Activated T-helper 1 cell treated with anti-CD3 and anti-CD28 coated beads, Interleukin-12 subunit alpha, Interleukin-12 subunit beta, Interleukin-2, Interleukin-4 antibody, amounts not matched to agents 30 ng/mL and 10 ng/mL and 1 ng/mL, durations not matched to agents 14 hours and 24 hours and 36 hours (primary cell): ENCODE measurements at regions not wholly inside any gene's neighbourhood (a gene's known extent, or its start where the extent isn't known, plus 50 kb on each side); places are given as distances from the start of the nearest gene placed in this dataset.

Experiments used
- DNase-seq: peaks from one replicate; pipeline ENCODE4 v3.0.0; 2021; ENCODE audit warnings: low spot score
- H3K27ac Mint-ChIP-seq: one replicate; pipeline ENCODE4 v1.8.0; 2021; ENCODE audit warnings: mild to moderate bottlenecking, mixed read lengths
- H3K27me3 Mint-ChIP-seq: one replicate; pipeline ENCODE4 v1.8.0; 2022; ENCODE audit warnings: mild to moderate bottlenecking, moderate library complexity, mixed read lengths; ENCODE audit not compliant: insufficient read depth
- H3K36me3 Mint-ChIP-seq: one replicate; pipeline ENCODE4 v1.8.0; 2021; ENCODE audit warnings: low read depth, mixed read lengths
- H3K4me1 Mint-ChIP-seq: one replicate; pipeline ENCODE4 v1.8.0; 2021; ENCODE audit warnings: low read depth, mixed read lengths
- H3K4me3 Mint-ChIP-seq: one replicate; pipeline ENCODE4 v1.8.0; 2021; ENCODE audit warnings: mild to moderate bottlenecking, moderate library complexity, mixed read lengths
- H3K9me3 Mint-ChIP-seq: one replicate; pipeline ENCODE4 v1.8.0; 2021; ENCODE audit warnings: mixed read lengths
- intact Hi-C: fragments of 100-400 bp; cut with micrococcal nuclease; formaldehyde crosslinking; loops from one replicate; pipeline ENCODE4 v1.15.1; 2024

DNA sequence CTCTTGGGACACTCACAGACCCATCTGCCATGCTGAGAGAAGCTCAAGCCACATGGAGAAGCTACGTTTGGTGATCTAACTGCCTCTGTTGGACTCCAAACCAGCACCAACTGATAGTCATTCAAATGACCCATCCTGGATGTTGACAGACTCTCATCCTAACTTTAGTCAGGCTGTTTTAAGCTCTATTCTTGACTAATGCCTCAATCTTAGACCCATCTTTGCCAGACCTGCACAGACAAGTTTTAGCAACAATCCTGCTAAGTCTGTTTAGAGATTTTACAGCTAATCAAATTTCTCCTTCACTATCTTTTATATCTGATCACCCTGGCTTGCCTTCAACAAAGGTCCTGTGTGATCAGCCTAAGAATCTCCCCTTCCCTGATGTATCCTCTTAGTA, 245.1 kb downstream of the SCG2 start:
- Mint-ChIP-seq H3K27ac (no peak overlapping the region), H3K36me3 (no peaks in the 10 kb centered on the region), H3K4me1 (no peaks in the 10 kb centered on the region), H3K4me3 (no peak overlapping the region), H3K27me3 (no peaks in the 10 kb centered on the region), H3K9me3 (no peaks in the 10 kb centered on the region)
- intact Hi-C loops: no loop called here
- DNase-seq: no peak

GRCh38 chr2:223363085-223363484, 239.1 kb downstream of the SCG2 start:
- Mint-ChIP-seq H3K27me3 (no peaks in the 10 kb centered on the region), H3K27ac (no peak overlapping the region), H3K36me3 (no peaks in the 10 kb centered on the region), H3K9me3 (no peaks in the 10 kb centered on the region), H3K4me3 (no peak overlapping the region), H3K4me1 (no peaks in the 10 kb centered on the region)
- intact Hi-C loops: no loop called here
- no peak for DNase-seq

- Mint-ChIP-seq H3K4me1 (no peaks in the 10 kb centered on the region), H3K4me3 (no peak overlapping the region), H3K27ac (no peak overlapping the region), H3K9me3 (no peaks in the 10 kb centered on the region), H3K27me3 (no peaks in the 10 kb centered on the region), H3K36me3 (no peaks in the 10 kb centered on the region)
- DNase-seq: no peak
- intact Hi-C loops: no loop called here
Observed at GRCh38 chr2:223365158-223365679, 236.9 kb downstream of the SCG2 start.

- no peaks in the 10 kb centered on the region for H3K36me3 Mint-ChIP-seq
- H3K4me1 Mint-ChIP-seq: no peaks in the 10 kb centered on the region
- H3K27me3 Mint-ChIP-seq: no peaks in the 10 kb centered on the region
- H3K27ac Mint-ChIP-seq: no peak overlapping the region
- no peak for DNase-seq
- no peaks in the 10 kb centered on the region for H3K9me3 Mint-ChIP-seq
- intact Hi-C loops: no loop called here
- H3K4me3 Mint-ChIP-seq: no peak overlapping the region
Observed at GRCh38 chr2:223366566-223366965, 235.6 kb downstream of the SCG2 start.

DNA sequence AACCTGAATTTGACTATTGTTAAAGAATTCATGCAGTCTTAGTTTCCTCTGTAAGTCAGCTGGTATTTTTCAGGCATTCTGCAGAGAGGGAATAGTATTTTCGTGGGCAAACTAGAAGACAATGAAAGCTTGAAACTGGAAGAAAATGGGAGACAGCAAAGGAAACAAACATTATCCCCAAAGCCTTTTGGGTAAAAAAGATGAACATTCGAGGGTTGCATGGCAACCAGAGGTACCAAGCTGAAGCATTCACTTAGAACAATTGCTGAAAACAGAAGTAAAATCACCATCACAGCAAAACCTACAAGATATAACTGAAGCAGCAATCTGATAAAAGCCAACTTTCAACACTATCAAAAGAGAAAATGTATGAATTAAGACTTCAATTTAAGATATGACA, 233.7 kb downstream of the SCG2 start:
- H3K4me1 Mint-ChIP-seq: no peaks in the 10 kb centered on the region
- no peak overlapping the region for H3K4me3 Mint-ChIP-seq
- DNase-seq: no peak
- intact Hi-C loops: no loop called here
- no peaks in the 10 kb centered on the region for H3K27me3 Mint-ChIP-seq
- H3K36me3 Mint-ChIP-seq: no peaks in the 10 kb centered on the region
- no peaks in the 10 kb centered on the region for H3K9me3 Mint-ChIP-seq
- H3K27ac Mint-ChIP-seq: no peak overlapping the region

DNA sequence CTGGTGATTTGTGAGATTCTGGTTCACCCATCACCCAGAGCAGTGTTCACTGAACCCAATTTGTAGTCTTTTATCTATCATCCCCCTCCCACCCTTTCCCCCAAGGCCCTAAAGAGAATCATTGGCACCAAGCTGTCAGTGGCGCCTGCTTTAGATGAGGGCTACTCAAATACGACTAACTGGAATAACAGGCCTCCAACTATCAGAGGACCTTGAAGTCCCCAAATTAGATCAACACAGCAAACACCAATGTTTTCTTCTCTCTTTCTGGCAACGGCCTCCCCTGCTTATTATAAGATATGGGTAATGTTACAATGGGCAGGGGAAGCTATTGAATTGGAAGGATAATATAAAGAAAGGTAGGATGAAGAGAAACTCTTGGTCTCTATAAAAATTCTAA, 232.3 kb downstream of the SCG2 start:
- DNase-seq: no peak
- no peaks in the 10 kb centered on the region for H3K9me3 Mint-ChIP-seq
- no peaks in the 10 kb centered on the region for H3K4me1 Mint-ChIP-seq
- H3K27me3 Mint-ChIP-seq: no peaks in the 10 kb centered on the region
- intact Hi-C loops: no loop called here
- H3K27ac Mint-ChIP-seq: no peak overlapping the region
- no peak overlapping the region for H3K4me3 Mint-ChIP-seq
- H3K36me3 Mint-ChIP-seq: no peaks in the 10 kb centered on the region

DNA sequence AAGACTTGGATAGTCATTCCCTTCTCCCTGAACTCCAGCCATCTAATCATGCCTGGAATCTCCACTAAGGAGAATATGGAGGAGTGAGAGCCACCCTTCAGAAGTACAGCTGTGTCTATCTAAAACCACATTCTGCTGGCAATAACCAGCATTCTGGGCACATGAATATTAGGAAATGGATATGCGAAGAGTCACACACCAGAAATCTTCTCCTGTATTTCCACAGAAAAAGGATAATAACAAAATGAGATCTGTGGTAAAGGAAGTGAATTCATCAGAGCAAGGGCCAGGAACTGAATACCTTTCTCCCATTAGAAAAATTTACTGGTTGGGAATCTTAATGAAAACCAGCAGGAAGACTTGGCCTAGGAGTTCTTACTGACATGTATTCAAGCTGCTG, 218.8 kb downstream of the SCG2 start:
- Mint-ChIP-seq H3K4me1 (no peaks in the 10 kb centered on the region), H3K27me3 (no peaks in the 10 kb centered on the region), H3K4me3 (no peak overlapping the region), H3K27ac (no peak overlapping the region), H3K9me3 (no peaks in the 10 kb centered on the region), H3K36me3 (no peaks in the 10 kb centered on the region)
- no peak for DNase-seq
- intact Hi-C loops: no loop called here

DNA sequence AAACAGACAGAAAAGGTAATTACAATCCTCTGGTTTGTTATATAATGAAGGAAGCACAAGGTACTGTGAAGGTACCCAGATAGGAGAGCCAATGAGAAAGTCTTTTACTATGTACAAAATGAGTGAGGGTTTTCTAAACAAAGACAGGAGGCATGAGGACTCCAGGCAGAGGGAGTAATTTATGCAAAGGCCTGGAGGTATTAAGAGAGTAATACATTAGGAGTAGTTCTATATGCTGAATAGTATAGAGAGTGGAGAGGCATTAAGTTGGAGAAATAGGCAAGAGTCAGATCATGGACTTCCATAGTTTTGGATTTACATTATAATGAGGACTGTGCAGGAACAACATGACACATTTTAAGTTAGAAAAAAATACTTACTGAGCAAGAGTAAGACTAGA, 216.0 kb downstream of the SCG2 start:
- no peaks in the 10 kb centered on the region for H3K27me3 Mint-ChIP-seq
- intact Hi-C loops: no loop called here
- H3K4me1 Mint-ChIP-seq: no peaks in the 10 kb centered on the region
- no peak for DNase-seq
- H3K4me3 Mint-ChIP-seq: no peak overlapping the region
- no peaks in the 10 kb centered on the region for H3K36me3 Mint-ChIP-seq
- H3K9me3 Mint-ChIP-seq: no peaks in the 10 kb centered on the region
- H3K27ac Mint-ChIP-seq: no peak overlapping the region

- no peaks in the 10 kb centered on the region for H3K4me1 Mint-ChIP-seq
- H3K9me3 Mint-ChIP-seq: no peaks in the 10 kb centered on the region
- intact Hi-C loops: no loop called here
- H3K27ac Mint-ChIP-seq: no peak overlapping the region
- no peaks in the 10 kb centered on the region for H3K27me3 Mint-ChIP-seq
- H3K36me3 Mint-ChIP-seq: no peaks in the 10 kb centered on the region
- no peak for DNase-seq
- H3K4me3 Mint-ChIP-seq: no peak overlapping the region
Observed at GRCh38 chr2:223386984-223387383, 215.2 kb downstream of the SCG2 start.

GRCh38 chr2:223389624-223390023, 212.5 kb downstream of the SCG2 start:
- Mint-ChIP-seq H3K36me3 (no peaks in the 10 kb centered on the region), H3K9me3 (no peaks in the 10 kb centered on the region), H3K27ac (no peak overlapping the region), H3K27me3 (no peaks in the 10 kb centered on the region), H3K4me1 (no peaks in the 10 kb centered on the region), H3K4me3 (no peak overlapping the region)
- intact Hi-C loops: no loop called here
- DNase-seq: no peak

DNA sequence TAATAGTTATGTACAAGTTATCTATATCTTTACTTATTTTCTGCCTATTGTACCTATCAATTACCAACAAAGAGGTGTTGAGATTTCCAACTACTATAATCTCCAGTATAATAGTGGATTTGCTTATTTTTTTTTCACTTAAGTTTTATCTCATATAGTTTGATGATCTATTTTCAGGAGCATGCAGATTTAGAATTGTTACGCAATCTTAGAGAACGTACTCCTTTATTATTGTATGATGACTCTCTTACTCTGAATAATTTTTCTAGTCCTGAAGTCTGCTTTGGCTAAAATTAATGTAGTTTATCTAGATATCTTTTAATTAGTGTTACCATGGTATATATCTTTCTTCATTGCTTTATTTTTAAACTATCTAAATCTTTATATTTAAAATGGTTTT, 205.2 kb downstream of the SCG2 start:
- no peak for DNase-seq
- intact Hi-C loops: no loop called here
- H3K27ac Mint-ChIP-seq: no peak overlapping the region
- H3K9me3 Mint-ChIP-seq: peaks cover 4% of the 10 kb centered on the region
- no peak overlapping the region for H3K4me3 Mint-ChIP-seq
- H3K36me3 Mint-ChIP-seq: no peaks in the 10 kb centered on the region
- no peaks in the 10 kb centered on the region for H3K27me3 Mint-ChIP-seq
- no peaks in the 10 kb centered on the region for H3K4me1 Mint-ChIP-seq

DNA sequence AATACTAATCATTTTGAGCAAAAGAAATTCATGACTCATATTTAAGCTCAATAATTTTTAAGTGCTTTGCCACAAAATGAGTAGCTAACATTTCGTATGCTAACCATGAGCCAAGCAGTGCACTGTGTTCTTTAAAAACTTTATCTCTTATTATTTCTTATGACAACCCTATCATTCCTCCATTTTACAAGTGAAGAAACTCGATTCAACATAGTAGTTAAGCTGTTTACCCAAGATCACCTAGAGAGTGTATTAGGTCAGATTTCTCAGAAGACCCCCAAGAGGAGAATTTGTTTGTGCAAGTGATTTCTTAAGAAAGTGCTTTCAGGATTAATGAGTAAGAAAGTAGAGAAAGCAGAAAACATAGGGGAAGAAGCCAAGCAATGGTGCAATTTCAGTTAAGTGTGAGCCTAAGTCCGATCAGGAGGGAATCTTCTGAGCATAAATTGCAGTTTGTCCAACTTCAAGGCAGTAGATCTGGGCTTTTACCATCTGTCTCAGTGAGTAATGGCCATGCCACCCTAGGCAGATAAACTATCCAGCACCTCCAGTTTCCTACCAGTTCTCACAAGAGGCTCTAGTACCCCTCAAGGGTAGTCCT, 202.7 kb downstream of the SCG2 start:
- Mint-ChIP-seq H3K36me3 (no peaks in the 10 kb centered on the region), H3K4me3 (no peak overlapping the region), H3K27me3 (no peaks in the 10 kb centered on the region), H3K9me3 (peaks cover 4% of the 10 kb centered on the region), H3K27ac (no peak overlapping the region), H3K4me1 (no peaks in the 10 kb centered on the region)
- no peak for DNase-seq
- intact Hi-C loops: no loop called here

DNA sequence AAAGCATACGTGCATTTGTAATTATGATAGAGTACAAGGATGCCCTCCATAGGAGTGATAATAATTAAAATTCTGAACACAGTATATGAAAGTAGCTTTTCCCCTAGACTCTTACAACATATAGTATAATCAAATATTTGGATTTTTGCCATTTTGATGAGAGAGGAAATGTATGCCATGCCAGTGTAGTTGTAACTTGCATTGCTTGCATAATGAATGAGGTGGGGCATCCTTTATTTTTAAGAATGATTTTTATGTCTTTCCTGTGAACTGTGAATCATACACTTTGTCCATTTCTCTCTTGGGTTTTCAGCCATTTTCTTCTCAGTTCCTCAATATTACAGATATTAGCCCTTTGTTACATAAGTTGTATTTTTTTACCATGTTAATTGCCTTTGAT, 197.5 kb downstream of the SCG2 start:
- Mint-ChIP-seq H3K4me1 (no peaks in the 10 kb centered on the region), H3K36me3 (no peaks in the 10 kb centered on the region), H3K4me3 (no peak overlapping the region), H3K9me3 (no peaks in the 10 kb centered on the region), H3K27ac (no peak overlapping the region), H3K27me3 (no peaks in the 10 kb centered on the region)
- intact Hi-C loops: no loop called here
- no peak for DNase-seq

DNA sequence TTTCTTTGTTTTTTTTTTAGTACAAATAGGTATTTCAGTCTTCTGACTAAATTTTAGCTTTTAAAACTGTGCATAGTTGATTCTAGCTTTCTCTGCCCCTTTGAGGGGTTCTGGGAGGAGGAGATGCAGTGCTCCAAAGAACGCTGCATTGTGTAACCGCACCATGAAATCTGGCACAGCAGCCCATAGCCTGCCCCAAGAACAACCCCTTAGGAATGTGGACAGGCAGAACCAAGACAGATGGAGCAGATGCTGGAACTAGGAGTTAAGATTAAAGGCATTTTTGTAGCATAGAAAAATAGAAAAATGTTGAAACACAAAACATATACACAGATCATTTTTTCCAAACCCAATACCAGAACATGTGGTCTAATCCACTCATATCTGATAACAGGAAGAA, 187.5 kb downstream of the SCG2 start:
- intact Hi-C loops: no loop called here
- H3K27ac Mint-ChIP-seq: no peak overlapping the region
- H3K4me1 Mint-ChIP-seq: no peaks in the 10 kb centered on the region
- no peaks in the 10 kb centered on the region for H3K27me3 Mint-ChIP-seq
- H3K9me3 Mint-ChIP-seq: no peaks in the 10 kb centered on the region
- H3K4me3 Mint-ChIP-seq: no peak overlapping the region
- no peaks in the 10 kb centered on the region for H3K36me3 Mint-ChIP-seq
- no peak for DNase-seq
